SU-DHL-6 (cell line): ENCODE measurements at regions not wholly inside any gene's neighbourhood (a gene's known extent, or its start where the extent isn't known, plus 50 kb on each side); places are given as distances from the start of the nearest gene placed in this dataset.

Source experiments
- EZH2phosphoT487 ChIP-seq: fragments of 200-600 bp; sonication (generic), shearing (Covaris generic); conservative IDR thresholded peaks from 2 replicates; pipeline ENCODE4 v1.6.1; 2018; ENCODE audit warnings: mild to moderate bottlenecking, antibody characterized with exemption, low read length, moderate library complexity, mixed read lengths
- TF ChIP-seq, protein P1 (sequence below): fragments of 200-600 bp; sonication (generic); IDR thresholded peaks from one replicate; pipeline ENCODE4 v1.5.1; 2017; ENCODE audit warnings: antibody characterized with exemption, mild to moderate bottlenecking, low read length, moderate library complexity; ENCODE audit not compliant: insufficient read depth, poor library complexity, severe bottlenecking

DNA sequence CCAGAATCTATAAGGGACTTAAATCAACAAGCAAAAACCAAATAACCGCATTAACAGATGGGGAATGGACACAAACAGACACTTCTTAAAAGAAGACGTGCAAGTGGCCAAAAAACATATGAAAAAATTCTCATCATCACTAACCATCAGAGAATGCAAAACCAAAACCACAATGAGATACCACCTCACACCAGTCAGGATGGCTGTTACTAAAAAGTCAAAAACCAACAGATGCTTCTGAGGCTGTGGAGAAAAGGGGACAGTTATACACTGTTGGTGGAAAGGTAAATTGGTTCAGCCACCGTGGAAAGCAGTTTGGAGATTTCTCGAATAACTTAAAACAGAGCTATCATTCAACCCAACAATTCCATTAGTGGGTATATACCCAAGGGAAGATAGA, 124.9 kb upstream of the OLIG2 start:
- TF ChIP-seq, protein P1, sequence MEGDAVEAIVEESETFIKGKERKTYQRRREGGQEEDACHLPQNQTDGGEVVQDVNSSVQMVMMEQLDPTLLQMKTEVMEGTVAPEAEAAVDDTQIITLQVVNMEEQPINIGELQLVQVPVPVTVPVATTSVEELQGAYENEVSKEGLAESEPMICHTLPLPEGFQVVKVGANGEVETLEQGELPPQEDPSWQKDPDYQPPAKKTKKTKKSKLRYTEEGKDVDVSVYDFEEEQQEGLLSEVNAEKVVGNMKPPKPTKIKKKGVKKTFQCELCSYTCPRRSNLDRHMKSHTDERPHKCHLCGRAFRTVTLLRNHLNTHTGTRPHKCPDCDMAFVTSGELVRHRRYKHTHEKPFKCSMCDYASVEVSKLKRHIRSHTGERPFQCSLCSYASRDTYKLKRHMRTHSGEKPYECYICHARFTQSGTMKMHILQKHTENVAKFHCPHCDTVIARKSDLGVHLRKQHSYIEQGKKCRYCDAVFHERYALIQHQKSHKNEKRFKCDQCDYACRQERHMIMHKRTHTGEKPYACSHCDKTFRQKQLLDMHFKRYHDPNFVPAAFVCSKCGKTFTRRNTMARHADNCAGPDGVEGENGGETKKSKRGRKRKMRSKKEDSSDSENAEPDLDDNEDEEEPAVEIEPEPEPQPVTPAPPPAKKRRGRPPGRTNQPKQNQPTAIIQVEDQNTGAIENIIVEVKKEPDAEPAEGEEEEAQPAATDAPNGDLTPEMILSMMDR, result no peak
- TF ChIP-seq EZH2phosphoT487, result no peak
